ENCODE measurements at regions not wholly inside any gene's neighbourhood (a gene's known extent, or its start where the extent isn't known, plus 50 kb on each side); places are given as distances from the start of the nearest gene placed in this dataset.

DNA sequence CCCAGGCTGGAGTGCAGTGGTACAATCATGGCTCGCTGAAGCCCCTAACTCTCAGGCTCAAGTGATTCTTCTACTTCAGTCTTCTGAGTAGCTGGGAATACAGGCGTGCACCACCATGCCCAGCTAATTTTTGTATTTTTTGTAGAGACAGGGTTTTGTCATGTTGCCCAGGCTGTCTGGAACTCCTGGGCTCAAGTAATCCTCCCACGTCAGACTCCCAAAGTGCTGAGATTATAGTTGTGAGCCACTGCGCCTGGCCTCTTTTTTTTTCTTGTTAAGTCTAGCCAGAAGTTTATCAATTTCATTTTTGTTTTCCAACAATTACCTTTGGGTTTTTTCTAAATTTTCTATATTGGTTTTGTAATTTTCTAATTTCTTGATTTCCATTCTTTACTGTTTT lies 100.6 kb downstream of the GC start:
- TF ChIP-seq TAF1 (IDR thresholded peaks at IDR 0.05; ENCODE audit: low read depth) = no peak
- TF ChIP-seq YY1 (IDR thresholded peaks at IDR 0.05; ENCODE audit: low read depth) = no peak
- no peak for TF ChIP-seq ZBTB7A (IDR thresholded peaks at IDR 0.05; ENCODE audit: low read depth)
- no peak for TF ChIP-seq EP300 (IDR thresholded peaks at IDR 0.05; ENCODE audit: borderline replicate concordance)
- no peak for TF ChIP-seq EGR1 (IDR thresholded peaks at IDR 0.05)
- no peak for TF ChIP-seq CREB1 (IDR thresholded peaks at IDR 0.05; ENCODE audit: low read depth)
- TF ChIP-seq, protein P1, sequence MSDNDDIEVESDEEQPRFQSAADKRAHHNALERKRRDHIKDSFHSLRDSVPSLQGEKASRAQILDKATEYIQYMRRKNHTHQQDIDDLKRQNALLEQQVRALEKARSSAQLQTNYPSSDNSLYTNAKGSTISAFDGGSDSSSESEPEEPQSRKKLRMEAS (IDR thresholded peaks at IDR 0.05) = no peak
- no peak for TF ChIP-seq CEBPB (IDR thresholded peaks at IDR 0.05)
- no peak for TF ChIP-seq RAD21 (IDR thresholded peaks at IDR 0.05; ENCODE audit: low read depth)
- no peak for TF ChIP-seq FOXM1 (IDR thresholded peaks at IDR 0.05; ENCODE audit: borderline replicate concordance, low read depth)
- TF ChIP-seq, protein P2, sequence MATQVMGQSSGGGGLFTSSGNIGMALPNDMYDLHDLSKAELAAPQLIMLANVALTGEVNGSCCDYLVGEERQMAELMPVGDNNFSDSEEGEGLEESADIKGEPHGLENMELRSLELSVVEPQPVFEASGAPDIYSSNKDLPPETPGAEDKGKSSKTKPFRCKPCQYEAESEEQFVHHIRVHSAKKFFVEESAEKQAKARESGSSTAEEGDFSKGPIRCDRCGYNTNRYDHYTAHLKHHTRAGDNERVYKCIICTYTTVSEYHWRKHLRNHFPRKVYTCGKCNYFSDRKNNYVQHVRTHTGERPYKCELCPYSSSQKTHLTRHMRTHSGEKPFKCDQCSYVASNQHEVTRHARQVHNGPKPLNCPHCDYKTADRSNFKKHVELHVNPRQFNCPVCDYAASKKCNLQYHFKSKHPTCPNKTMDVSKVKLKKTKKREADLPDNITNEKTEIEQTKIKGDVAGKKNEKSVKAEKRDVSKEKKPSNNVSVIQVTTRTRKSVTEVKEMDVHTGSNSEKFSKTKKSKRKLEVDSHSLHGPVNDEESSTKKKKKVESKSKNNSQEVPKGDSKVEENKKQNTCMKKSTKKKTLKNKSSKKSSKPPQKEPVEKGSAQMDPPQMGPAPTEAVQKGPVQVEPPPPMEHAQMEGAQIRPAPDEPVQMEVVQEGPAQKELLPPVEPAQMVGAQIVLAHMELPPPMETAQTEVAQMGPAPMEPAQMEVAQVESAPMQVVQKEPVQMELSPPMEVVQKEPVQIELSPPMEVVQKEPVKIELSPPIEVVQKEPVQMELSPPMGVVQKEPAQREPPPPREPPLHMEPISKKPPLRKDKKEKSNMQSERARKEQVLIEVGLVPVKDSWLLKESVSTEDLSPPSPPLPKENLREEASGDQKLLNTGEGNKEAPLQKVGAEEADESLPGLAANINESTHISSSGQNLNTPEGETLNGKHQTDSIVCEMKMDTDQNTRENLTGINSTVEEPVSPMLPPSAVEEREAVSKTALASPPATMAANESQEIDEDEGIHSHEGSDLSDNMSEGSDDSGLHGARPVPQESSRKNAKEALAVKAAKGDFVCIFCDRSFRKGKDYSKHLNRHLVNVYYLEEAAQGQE (IDR thresholded peaks at IDR 0.05; ENCODE audit: low read depth) = no peak
